Uterus (tissue), 2 donors: ENCODE measurements at regions not wholly inside any gene's neighbourhood (a gene's known extent, or its start where the extent isn't known, plus 50 kb on each side); places are given as distances from the start of the nearest gene placed in this dataset.

Source experiments
- CTCF ChIP-seq, 4 experiments: fragments of 200-600 bp in 2 of 4; fragments of 450-650 bp in 2 of 4; sonication (generic) in 2 of 4; IDR thresholded peaks; one replicate each; pipeline ENCODE4 v1.5.1; 2016 to 2019; ENCODE audit warnings: antibody characterized with exemption in 4 of 4, mild to moderate bottlenecking in 2 of 4, moderate library complexity in 1 of 4
- POLR2A ChIP-seq, 2 donors: fragments of 450-650 bp; IDR thresholded peaks; one replicate each; pipeline ENCODE4 v1.6.1; 2016; ENCODE audit warnings: antibody characterized with exemption in 2 of 2, mild to moderate bottlenecking in 1 of 2, moderate library complexity in 1 of 2

- TF ChIP-seq CTCF (IDR thresholded peaks at IDR 0.05), result no peak
- TF ChIP-seq POLR2A (IDR thresholded peaks at IDR 0.05), result no peak
These were observed 327.7 kb downstream of the UBE3D start for GRCh38 chr6:82737965-82738364.
